Activated CD8-positive, alpha-beta memory T cell treated with anti-CD3 and anti-CD28 coated beads, Interleukin-2, amount 50 U/mL, for 48 hours (primary cell): ENCODE measurements at regions not wholly inside any gene's neighbourhood (a gene's known extent, or its start where the extent isn't known, plus 50 kb on each side); places are given as distances from the start of the nearest gene placed in this dataset.

Experiments
- DNase-seq: peaks from one replicate; pipeline ENCODE4 v3.0.0-alpha.2; 2020

- DNase-seq, result no peak
Measured at GRCh38 chr1:81569761-81570160, 231.0 kb upstream of the ADGRL2 start.

DNA sequence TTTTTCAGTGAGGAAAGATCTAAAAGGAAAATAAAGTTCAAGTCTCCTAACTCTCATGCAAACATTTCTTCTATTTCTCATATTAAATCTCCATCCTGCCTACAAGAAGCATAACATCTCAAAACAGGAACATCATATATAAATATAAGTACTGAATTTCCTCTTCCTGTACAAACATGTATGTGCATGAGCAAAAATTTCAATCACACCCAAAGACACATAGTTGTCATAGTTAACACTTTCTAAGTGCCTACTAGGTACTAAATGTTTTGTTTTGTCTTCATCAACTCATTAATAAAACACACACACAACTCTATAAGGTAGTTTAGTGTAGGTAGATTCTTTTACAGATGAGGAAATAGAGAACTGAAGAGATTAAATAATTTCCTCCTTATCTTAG is 237.1 kb upstream of the ADGRL2 start:
- DNase-seq, result no peak

DNA sequence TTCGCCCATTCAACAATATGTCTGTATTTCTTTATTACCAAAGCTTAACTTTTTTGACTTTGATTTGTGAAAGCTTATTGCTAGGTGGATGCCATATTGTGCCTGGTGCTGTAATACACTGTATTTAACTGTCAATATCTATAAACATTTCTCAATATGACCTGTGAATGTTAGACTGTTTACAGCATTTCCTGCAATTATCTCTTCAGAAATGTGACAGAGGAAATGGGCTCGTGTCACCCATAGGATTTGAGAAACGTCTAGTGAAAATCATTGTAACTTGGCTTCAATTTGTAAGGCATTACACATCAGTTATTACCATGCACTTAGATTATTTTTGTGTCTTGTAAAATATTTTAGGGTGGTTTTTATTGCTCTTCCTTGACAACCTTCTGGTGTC is 237.8 kb upstream of the ADGRL2 start:
- no peak for DNase-seq

GRCh38 chr1:81560629-81561028 is 240.1 kb upstream of the ADGRL2 start:
- no peak for DNase-seq

GRCh38 chr1:81559662-81560350 is 240.9 kb upstream of the ADGRL2 start:
- DNase-seq, result no peak

GRCh38 chr1:81558291-81559076 is 242.2 kb upstream of the ADGRL2 start:
- DNase-seq, result no peak

GRCh38 chr1:81556968-81557367 is 243.8 kb upstream of the ADGRL2 start:
- DNase-seq, result no peak

DNA sequence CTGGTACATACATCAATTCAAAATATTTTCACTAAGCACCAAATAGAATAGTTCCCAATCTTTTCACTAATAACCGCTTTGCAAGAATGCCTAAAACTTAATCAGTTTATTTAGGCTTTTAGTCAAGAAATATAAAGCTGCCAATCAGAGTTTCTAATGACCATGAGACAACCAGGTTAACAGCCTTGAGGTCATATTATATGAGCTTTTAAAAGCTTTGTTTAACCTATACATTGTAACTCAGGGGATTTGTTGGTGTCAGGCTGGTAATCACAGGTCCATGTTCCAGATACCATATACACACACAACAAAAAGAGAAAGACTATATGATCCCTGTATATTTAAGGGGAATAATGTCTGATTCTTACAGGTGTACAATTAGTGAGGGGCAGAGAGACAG is 246.2 kb upstream of the ADGRL2 start:
- DNase-seq, result no peak

GRCh38 chr1:81554108-81554507 is 246.6 kb upstream of the ADGRL2 start:
- no peak for DNase-seq

- DNase-seq, result no peak
Measured at GRCh38 chr1:81553503-81553902, 247.2 kb upstream of the ADGRL2 start.

DNA sequence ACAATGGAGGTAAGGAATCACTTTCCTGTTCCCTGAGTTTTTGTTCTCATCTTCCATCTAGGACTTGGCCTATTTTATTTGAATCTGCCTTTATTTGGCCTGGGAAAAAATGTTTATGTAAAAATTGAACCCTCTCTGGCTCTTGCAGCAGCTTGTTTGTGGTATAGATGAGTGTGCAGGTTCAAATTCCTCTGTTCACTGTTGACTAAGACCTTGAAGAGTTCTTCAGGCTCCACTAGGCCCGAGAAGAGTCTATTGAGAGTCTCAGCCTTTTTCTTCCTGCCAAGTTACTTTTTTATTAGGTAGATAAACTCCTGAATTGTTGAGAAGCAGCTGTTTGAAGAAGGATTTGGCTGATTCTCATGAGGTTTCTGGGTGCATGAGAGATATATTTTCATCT is 248.8 kb upstream of the ADGRL2 start:
- DNase-seq, result no peak

- no peak for DNase-seq
Measured at GRCh38 chr1:81550753-81551152, 250.0 kb upstream of the ADGRL2 start.

DNA sequence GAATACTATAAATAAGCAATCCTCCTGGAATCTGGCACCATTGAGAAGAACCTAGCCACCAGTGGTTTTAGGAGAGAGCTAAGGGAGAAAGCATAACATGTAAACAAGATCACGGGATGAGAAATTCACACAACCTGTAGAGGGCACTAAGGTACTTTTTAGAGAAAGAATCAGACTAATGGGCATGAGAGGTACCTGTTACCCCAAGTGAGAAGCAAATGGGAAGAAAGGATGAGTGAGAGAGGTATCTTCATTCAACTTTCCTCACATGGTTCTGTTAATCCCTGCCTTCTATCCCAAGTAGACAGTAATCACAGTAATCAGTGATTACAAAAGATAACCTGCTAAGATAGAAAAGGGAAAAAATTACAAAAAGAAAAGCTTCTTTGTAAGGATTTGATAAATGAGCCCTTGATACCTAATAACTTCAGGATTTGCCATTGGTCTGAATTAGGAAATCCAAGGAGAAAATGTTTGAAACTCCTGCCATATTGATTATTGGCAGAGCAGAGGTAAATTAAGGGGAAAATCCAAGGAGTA is 251.1 kb upstream of the ADGRL2 start:
- no peak for DNase-seq

GRCh38 chr1:81548918-81549587 is 251.7 kb upstream of the ADGRL2 start:
- DNase-seq, result no peak

GRCh38 chr1:81547912-81548303 is 252.8 kb upstream of the ADGRL2 start:
- DNase-seq, result no peak

- no peak for DNase-seq
Measured at GRCh38 chr1:81547261-81547911, 253.3 kb upstream of the ADGRL2 start.

- DNase-seq, result no peak
Measured at GRCh38 chr1:81545734-81546133, 255.0 kb upstream of the ADGRL2 start.

GRCh38 chr1:81543764-81544163 is 257.0 kb upstream of the ADGRL2 start:
- DNase-seq, result no peak

DNA sequence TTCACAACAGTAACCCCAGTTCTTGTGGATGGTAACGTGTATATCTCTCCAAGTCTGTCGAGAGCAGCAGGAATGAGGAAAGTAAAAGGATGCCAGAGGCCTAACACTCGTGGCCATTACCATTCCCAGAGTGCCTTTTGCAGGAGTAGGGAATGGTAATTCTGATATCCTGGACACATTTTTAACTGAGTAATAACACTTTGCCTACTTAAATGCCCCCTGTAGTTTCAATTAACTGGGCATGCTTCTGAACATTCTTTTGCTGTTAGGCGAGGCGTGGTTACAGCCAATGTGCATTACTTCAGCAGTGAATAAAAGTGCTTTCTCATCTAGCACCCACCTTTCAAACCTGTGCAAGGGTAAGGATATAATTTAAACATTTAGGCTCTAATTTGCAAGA is 258.5 kb upstream of the ADGRL2 start:
- no peak for DNase-seq

- DNase-seq, result no peak
Measured at GRCh38 chr1:81540216-81540615, 260.5 kb upstream of the ADGRL2 start.

GRCh38 chr1:81529014-81529413 is 271.7 kb upstream of the ADGRL2 start:
- no peak for DNase-seq

DNA sequence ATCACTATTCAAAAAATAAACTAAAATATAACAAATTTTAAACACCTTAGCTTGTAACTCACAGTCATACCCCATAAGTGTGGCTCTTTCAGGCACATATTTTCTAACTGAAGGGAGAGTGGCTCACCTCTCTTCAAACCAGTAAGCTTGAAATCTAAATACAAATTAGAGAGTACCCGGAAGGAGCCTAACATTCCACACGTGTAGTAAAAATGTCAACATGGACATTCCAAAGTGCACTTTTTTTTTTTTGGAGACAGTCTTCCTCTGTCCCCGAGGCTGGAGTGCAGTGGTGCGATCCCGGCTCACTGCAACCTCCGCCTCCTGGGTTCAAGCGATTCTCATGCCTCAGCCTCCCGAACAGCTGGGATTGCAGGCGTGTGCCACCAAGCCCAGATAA is 275.6 kb upstream of the ADGRL2 start:
- no peak for DNase-seq

- no peak for DNase-seq
Measured at GRCh38 chr1:81519987-81520386, 280.7 kb upstream of the ADGRL2 start.
